Motor neuron (in vitro differentiated cells): ENCODE measurements at regions not wholly inside any gene's neighbourhood (a gene's known extent, or its start where the extent isn't known, plus 50 kb on each side); places are given as distances from the start of the nearest gene placed in this dataset.
A peak's percentile ranks its signal among the peaks of the same experiment; 100 is the strongest.
"Not testable (repeated sequence)": the region's sequence is repeated elsewhere in the genome, so short reads cannot be mapped to it uniquely, and the experiment has no call there.

Experiments used
- ATAC-seq, 8 experiments: fragments of 200-7000 bp; cut with Tn5 transposase; replicated peaks in 6 of 8; 2 replicates each; pipeline ENCODE4 v1.8.0; 2021; ENCODE audit warnings: mild to moderate bottlenecking in 8 of 8, moderate library complexity in 8 of 8
- H3K27ac ChIP-seq, 2 donors: fragments of 250-450 bp; sonication (Bioruptor Pico); 2 replicates each; pipeline ENCODE4 v1.9.0; 2021; ENCODE audit warnings: antibody characterized with exemption in 2 of 2, mild to moderate bottlenecking in 2 of 2, moderate library complexity in 1 of 2
- H3K4me1 ChIP-seq, 2 donors: fragments of 250-450 bp; sonication (Bioruptor Pico); replicated peaks in 1 of 2; 2 replicates each; pipeline ENCODE4 v1.6.1; 2021; ENCODE audit warnings: antibody characterized with exemption in 2 of 2, mild to moderate bottlenecking in 2 of 2, moderate library complexity in 1 of 2
- H3K4me3 ChIP-seq, 5 donors: fragments of 250-450 bp; sonication (Bioruptor Pico); 2 replicates each; pipeline ENCODE4 v1.9.0; 2021; ENCODE audit warnings: antibody characterized with exemption in 5 of 5, mild to moderate bottlenecking in 5 of 5, moderate library complexity in 4 of 5
- WGBS, 10 experiments: fragments of 450-650 bp; shearing (Covaris generic); methylation state at CpG; one replicate each; pipeline ENCODE4 v1.0.0; 2022; 5-methylcytosine and 5-hydroxymethylcytosine counted together
- in situ Hi-C, 9 experiments: fragments of 400-800 bp; cut with MboI; loops; one replicate each; pipeline ENCODE4 v1.15.0; 2021; ENCODE audit warnings: low sequenced_read_pairs in 9 of 9, low pct_unique_long_range_greater_than_20kb in 2 of 9; ENCODE audit not compliant: unreplicated experiment in 9 of 9

DNA sequence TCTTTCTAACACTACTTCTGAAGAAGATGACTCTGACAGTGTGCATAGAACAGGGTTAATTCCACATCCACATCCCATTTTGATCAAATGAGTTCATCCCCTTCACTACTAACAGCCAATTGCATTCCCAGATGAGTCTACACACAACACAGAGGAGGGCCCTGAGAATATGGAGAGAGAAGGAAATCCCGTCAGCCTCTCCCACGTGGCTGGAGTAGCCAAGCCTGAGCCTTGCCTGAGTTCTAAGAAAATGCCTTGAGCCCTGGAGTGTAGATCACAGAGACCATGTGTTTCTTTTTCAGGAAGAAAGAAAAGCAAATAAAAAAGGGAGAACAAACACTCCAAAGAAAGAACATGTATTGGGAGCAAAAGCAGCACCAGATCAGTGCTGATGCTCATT is 1147.7 kb downstream of the TMEM121 start:
- H3K4me3 ChIP-seq, H3K4me1 ChIP-seq, H3K27ac ChIP-seq, ATAC-seq, in situ Hi-C loops: not testable (repeated sequence)
- 20% methylated on average over 1 to 2 of the region's 2 CpGs; no CpG with 5 or more reads in 8 of the 10 experiments for WGBS, 10 experiments

DNA sequence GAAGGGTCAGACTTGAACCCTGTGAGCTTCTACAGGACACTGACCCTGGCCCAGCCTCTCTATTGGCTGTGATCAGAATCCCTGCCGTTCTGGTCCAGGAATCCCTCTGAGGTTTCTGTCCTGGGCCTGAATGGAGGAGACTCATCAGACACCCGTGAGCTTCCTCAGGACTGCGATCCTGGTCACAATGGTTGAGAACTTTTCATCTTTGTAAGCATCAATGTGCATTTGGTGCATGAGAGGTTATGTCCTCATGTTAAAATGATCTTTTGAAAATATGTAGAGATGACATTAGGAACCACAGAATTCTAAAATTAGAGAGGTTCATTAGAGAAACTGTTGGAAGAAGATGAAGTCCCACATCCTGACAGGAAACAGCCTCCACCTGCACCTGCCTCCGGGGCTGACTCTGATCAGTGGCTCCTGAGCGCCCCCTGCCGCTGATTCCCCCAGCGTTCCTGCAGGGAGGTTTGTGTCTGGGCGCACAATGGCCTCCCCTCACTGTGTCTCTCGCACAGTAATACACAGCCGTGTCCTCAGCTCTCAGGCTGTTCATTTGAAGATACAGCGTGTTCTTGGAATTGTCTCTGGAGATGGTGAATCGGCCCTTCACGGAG is 1148.2 kb downstream of the TMEM121 start:
- WGBS, 10 experiments, result 10 to 60% (median 50%) methylated on average over 1 to 2 of the region's 13 CpGs; no CpG with 5 or more reads in 5 of the 10 experiments
- ATAC-seq, H3K27ac ChIP-seq, in situ Hi-C loops, H3K4me3 ChIP-seq, H3K4me1 ChIP-seq: not testable (repeated sequence)

DNA sequence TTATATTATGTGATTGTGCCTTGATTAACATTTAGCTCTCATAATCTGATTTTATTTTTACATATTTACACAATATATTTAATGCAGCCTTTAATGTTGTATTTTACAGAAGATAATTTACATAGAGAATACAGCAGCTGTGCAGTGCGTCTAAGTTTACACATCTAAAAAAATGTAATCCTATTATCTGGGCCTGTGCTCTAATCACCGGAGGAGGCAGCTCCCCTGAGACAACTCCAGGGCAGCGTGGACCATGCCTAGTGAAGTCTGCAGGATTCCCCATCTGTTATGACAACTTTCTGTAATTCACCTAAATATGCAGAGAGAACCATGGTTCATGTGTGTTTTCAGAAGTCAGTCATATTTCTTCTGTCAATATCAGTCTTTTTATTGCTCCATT is 1149.3 kb downstream of the TMEM121 start:
- H3K4me3 ChIP-seq, in situ Hi-C loops, H3K27ac ChIP-seq, H3K4me1 ChIP-seq: not testable (repeated sequence)
- WGBS, 10 experiments, result 0 to 80% (median 45%) methylated on average over 1 to 3 of the region's 3 CpGs; no CpG with 5 or more reads in 4 of the 10 experiments
- peak in 1 of 8 experiments; percentile 25 for ATAC-seq

DNA sequence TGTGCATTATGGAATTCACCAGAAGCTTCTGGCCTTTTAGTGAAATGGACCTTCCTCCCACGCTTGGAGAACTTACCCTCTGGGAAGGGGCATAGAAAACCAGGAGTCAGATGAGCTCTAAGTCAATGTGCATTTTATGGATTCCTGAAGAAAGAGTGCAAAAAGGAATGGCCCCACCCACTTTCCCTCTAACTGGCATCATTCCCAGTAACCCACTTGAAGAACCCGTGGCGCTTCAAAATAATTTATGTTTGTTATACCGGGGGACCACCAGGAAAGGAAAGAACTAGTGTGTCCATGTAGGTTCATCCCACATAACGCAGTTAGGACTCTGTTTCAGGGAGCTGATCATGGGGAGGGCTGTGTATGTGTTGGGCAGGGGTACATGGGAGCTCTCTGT is 1153.4 kb downstream of the TMEM121 start:
- Histone ChIP-seq H3K4me1 (no peaks in the 10 kb centered on the region), H3K27ac (no peak overlapping the region), H3K4me3 (no peak overlapping the region)
- in situ Hi-C loops, result no loop called here
- ATAC-seq, result no peak
- 0 to 50% (median 22%) methylated on average over 1 to 5 of the region's 5 CpGs; no CpG with 5 or more reads in 3 of the 10 experiments for WGBS, 10 experiments

DNA sequence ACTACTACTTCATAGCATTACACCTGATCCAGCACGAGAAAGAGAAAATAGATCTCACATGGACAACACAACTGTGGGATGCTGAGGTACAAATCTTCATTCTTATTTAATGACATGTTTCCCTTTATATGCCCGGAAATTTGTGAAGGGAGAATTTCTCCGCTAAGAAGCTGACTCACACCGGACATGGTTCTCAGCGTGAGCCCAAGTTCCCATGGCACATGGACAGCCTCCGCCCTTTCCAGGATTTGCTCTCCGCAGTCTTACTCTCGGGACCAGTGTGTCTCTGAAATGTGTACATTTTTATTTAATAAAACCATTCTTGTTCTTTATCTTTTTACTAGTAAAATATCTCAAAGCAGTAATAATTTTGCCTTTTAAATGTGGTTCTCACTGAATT is 1154.8 kb downstream of the TMEM121 start:
- no peaks in the 10 kb centered on the region for H3K4me1 ChIP-seq
- ATAC-seq, result no peak
- H3K27ac ChIP-seq, result no peak overlapping the region
- in situ Hi-C loops, result no loop called here
- 22 to 77% (median 49%) methylated on average over 3 to 8 of the region's 8 CpGs; no CpG with 5 or more reads in 1 of the 10 experiments for WGBS, 10 experiments
- H3K4me3 ChIP-seq, result no peak overlapping the region

DNA sequence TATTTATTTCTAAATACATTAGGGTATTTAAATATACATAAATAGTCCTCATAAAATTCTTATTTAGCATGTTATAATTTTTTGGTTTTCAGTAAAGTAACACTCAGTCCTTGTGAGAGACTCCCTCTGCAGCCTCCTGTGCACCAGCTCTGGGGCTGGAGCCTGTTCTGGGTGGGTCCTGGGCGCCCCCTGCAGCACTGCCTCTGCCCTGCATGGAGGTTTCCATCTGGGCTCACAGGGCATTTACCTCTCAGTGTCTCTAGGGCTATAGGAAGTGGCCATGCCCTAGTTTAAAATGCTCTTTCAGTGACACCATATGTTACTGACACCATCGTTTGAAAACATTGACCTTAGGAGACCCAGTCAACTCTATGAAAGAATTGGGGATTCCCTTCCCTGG is 1155.2 kb downstream of the TMEM121 start:
- in situ Hi-C loops, result no loop called here
- ATAC-seq, result peak in 1 of 8 experiments; percentile 67
- H3K27ac ChIP-seq, result no peak overlapping the region
- 0 to 40% (median 8%) methylated on average over 1 to 2 of the region's 2 CpGs; no CpG with 5 or more reads in 4 of the 10 experiments for WGBS, 10 experiments
- H3K4me1 ChIP-seq, result no peaks in the 10 kb centered on the region
- H3K4me3 ChIP-seq, result no peak overlapping the region

DNA sequence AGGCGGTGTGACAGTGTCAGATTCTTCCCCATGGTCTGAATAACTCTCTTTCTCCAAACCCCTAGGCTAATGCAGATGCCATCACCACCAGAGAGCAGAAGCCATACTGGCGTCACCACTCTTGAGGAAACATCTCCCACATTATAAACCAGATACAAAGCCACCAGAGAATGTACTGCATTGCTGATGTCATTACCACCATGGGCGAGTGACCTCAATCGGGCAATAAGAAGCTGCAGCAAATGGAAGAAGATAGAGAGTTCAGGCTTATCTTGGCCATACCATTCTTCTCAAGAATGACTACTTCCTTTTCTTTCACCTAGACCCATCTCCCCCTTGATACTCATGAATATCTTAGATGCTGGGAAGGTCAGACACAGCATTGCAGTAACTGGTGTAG is 1157.2 kb downstream of the TMEM121 start:
- H3K4me3 ChIP-seq, result no peak overlapping the region
- in situ Hi-C loops, result no loop called here
- no peaks in the 10 kb centered on the region for H3K4me1 ChIP-seq
- no peak for ATAC-seq
- H3K27ac ChIP-seq, result no peak overlapping the region
- 0 to 40% (median 20%) methylated on average over 1 to 4 of the region's 4 CpGs; no CpG with 5 or more reads in 3 of the 10 experiments for WGBS, 10 experiments

DNA sequence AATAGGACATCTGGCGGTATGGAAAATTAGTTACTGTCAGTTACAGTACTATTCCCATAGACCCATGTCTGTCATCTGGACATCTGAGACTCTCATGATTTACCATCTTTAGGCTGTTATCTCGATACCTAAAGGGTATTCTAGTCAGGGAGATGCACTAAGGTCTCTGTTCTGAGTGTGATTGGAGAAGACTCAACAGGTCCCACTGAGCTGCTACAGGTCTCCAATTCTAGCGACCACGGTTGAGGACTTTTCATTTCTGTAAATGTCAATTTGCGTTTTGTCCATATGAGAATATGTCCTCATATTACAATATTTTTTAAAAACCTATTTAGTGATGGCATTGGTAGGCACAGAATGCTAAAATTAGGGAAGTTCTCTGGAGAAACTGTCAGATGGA is 1160.2 kb downstream of the TMEM121 start:
- Histone ChIP-seq H3K4me1 (no peaks in the 10 kb centered on the region), H3K4me3 (no peak overlapping the region), H3K27ac (no peak overlapping the region)
- in situ Hi-C loops, result no loop called here
- WGBS, 10 experiments, result 0 to 80% (median 21%) methylated on average over 1 to 5 of the region's 5 CpGs; no CpG with 5 or more reads in 1 of the 10 experiments
- no peak for ATAC-seq

DNA sequence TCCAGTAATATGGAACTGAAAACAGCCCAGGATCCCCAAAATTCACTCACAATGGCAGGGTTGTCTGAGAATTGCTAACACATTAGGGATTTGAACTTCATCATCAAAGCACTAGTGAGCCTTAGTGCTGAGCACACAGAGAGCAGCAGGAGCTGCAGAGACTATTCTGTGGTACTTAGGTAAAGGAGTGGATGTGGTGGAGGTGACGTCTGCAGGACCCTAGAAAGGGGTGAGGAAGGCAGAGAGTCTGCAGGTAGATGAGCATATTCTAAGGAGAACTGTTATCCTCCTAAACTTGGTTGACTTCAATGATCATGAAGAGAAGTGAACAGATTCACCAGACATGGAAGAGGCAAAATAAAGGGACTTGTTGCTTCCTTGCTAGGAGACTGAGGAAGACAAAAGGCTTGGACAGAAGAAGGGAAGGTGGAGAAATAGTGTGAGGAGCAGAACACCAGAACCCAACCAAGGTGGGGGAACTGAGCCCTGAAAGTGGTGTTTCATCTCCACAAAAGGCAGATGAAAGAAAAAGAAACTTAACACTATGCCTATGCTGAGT is 1164.0 kb downstream of the TMEM121 start:
- H3K27ac ChIP-seq, result no peak overlapping the region
- WGBS, 10 experiments, result 0 to 40% (median 0%) methylated on average over 1 of the region's 1 CpG; no CpG with 5 or more reads in 5 of the 10 experiments
- H3K4me3 ChIP-seq, result no peak overlapping the region
- no peak for ATAC-seq
- in situ Hi-C loops, result no loop called here
- no peaks in the 10 kb centered on the region for H3K4me1 ChIP-seq

DNA sequence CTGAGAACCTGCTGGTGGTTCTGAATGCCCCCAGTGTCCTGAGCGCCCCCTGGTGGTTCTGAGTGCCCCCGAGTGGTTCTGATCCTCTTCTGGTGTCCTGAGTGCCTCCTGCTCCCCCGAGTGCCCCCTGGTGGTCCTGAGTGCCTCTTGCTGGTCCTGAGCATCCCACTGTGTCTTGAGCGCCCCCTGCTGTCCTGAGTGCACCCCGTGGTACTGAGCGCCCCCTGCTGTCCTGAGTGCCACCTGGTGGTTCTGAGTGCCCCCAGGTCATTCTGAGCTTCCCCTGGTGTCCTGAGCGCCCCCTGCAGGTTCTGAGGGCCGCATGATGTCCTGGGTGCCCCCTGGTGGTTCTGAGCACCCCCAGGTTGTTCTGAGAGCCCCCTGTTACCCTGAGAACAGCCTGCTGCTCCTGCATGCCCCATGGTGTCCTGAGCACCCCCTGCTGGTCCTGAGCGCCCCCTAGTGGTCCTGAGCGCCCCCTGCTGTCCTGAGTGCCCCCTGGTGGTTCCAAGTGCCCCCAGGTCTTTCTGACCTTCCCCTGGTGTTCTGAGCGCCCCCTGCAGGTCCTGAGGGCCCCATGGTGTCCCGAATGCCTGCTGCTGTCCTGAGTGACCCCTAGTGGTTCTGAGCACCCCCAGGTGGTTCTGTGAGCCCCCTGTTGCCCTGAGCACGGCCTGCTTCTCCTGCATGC is 1165.4 kb downstream of the TMEM121 start:
- ATAC-seq, result no peak
- Histone ChIP-seq H3K4me3 (no peak overlapping the region), H3K27ac (no peak overlapping the region), H3K4me1 (no peaks in the 10 kb centered on the region)
- in situ Hi-C loops, result no loop called here
- 80 to 100% methylated on average over 1 of the region's 13 CpGs; no CpG with 5 or more reads in 8 of the 10 experiments for WGBS, 10 experiments

DNA sequence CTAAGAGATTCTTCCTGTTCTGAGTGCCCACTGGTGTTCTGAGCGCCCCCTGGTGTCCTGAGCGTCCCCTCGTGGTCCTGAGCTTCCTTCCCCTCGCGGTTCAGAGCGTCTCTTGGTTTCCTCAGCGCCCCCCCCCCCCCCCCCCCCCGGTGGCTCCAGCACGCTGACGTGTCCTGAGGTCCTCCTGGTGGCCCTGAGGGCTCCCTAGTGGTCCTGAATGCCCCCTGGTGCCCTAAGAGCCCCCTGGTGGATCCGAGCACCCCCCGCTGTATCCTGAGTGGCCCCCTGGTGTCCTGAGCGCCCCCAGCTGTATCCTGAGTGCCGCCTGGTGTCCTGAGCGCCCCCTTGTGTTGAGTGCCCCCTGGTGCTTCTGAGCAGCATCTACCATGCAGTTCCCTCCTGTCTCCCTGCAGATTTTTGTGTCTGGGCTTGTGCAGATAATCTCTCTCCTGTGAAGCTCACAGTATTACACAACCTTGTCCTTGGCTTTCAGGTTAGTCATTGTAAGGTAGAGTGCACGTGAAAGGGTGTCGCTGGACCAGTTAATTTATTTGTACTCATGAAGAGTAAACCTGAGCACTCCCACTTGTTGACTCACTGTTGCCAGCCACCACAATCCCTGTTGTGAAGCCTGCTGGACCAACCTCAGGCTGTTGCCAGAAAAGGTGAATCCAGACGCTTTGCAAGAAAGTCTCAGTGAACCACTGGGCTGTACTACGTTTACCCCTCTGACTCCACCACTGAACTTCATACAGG is 1168.4 kb downstream of the TMEM121 start:
- no peak overlapping the region for H3K27ac ChIP-seq
- H3K4me1 ChIP-seq, result no peaks in the 10 kb centered on the region
- in situ Hi-C loops, result no loop called here
- peak in 1 of 8 experiments; percentile 35 for ATAC-seq
- 0 to 80% methylated on average over 1 to 2 of the region's 19 CpGs; no CpG with 5 or more reads in 8 of the 10 experiments for WGBS, 10 experiments
- no peak overlapping the region for H3K4me3 ChIP-seq

DNA sequence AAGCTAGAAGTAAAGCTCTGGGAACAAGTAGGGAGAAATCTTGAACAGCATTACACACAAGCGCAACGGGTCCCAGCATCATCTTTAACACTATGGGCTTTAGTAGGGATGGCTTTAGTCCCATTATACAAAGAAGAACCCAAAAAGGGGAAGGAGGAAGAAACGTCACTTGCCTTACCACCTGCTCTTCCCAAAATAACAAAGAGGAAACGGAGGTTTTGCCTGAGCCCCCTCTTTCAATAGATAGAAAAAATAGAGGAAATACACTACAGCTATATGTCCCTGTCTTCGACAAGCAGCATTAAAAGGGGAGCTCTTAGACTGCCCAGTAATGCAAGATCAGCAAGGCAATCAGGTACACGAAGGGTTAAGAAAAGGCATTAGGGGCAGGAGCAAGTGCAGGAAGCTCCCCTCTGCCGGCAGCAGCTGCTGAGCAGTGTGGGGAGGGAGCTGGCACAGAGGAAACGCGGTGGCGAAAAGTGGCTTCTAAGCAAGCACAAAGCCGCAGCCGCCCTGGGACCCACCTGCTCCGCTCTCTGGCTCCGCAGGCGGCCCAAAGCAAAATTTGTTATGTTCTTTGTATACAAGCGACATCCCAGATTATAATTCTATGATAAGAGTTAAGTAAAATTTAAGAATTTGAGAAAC is 1172.4 kb downstream of the TMEM121 start:
- ATAC-seq, H3K4me3 ChIP-seq, H3K4me1 ChIP-seq, in situ Hi-C loops, H3K27ac ChIP-seq: not testable (repeated sequence)
- WGBS, 10 experiments, result no CpG with 5 or more reads among the region's 16 CpGs

DNA sequence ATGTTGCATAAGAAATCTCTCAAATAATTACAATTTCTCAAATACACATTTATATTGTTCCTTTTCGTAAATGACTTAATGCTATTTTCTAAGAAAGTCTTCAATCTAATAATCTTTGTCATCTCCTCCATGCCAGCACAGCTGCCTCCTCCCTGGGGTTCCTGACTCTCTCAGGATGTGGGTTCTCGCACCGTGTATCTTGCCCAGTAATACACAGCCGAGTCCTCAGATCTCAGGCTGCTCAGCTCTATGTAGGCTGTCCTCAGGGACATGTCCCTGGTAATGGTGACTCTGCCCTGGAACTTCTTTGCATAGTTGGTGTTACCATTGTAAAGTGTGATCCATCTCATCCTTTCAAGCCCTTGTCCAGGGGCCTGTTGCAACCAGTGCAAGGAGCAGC is 1177.3 kb downstream of the TMEM121 start:
- H3K4me3 ChIP-seq, in situ Hi-C loops, H3K27ac ChIP-seq, ATAC-seq, H3K4me1 ChIP-seq: not testable (repeated sequence)
- WGBS, 10 experiments, result no CpG with 5 or more reads among the region's 4 CpGs
